IPS DF 6.9 (cell line): ENCODE measurements at regions not wholly inside any gene's neighbourhood (a gene's known extent, or its start where the extent isn't known, plus 50 kb on each side); places are given as distances from the start of the nearest gene placed in this dataset.

Source experiments
- DNase-seq: peaks from one replicate; pipeline ENCODE4 v3.0.0-alpha.2; 2013; ENCODE audit warnings: low read depth, low spot score
- H3K27ac ChIP-seq: one replicate; pipeline ENCODE4 v1.5.1; 2013; ENCODE audit warnings: low read length, control low read depth
- H3K27me3 ChIP-seq: 2 replicates; pipeline ENCODE4 v1.6.1; 2013; ENCODE audit warnings: mild to moderate bottlenecking, low read length; ENCODE audit not compliant: control insufficient read depth, insufficient read depth
- H3K36me3 ChIP-seq: 2 replicates; pipeline ENCODE4 v1.6.1; 2013; ENCODE audit warnings: low read length; ENCODE audit not compliant: control insufficient read depth, insufficient read depth
- H3K4me1 ChIP-seq: 2 replicates; pipeline ENCODE4 v1.6.1; 2013; ENCODE audit warnings: low read length; ENCODE audit not compliant: control insufficient read depth, insufficient read depth
- H3K4me3 ChIP-seq: 2 replicates; pipeline ENCODE4 v1.5.1; 2013; ENCODE audit warnings: mild to moderate bottlenecking, low read length
- H3K9me3 ChIP-seq: 2 replicates; pipeline ENCODE4 v1.6.1; 2013; ENCODE audit warnings: low read length, inconsistent platforms; ENCODE audit not compliant: control insufficient read depth, insufficient read depth
- WGBS: extraction: QIAGEN DNeasy Blood & Tissue Kit; methylation state at CpG from one replicate; pipeline ENCODE4 v1.1.7; 2013; ENCODE audit warnings: mixed read lengths, missing lambda C conversion rate; ENCODE audit not compliant: insufficient read length, insufficient coverage; 5-methylcytosine and 5-hydroxymethylcytosine counted together

DNA sequence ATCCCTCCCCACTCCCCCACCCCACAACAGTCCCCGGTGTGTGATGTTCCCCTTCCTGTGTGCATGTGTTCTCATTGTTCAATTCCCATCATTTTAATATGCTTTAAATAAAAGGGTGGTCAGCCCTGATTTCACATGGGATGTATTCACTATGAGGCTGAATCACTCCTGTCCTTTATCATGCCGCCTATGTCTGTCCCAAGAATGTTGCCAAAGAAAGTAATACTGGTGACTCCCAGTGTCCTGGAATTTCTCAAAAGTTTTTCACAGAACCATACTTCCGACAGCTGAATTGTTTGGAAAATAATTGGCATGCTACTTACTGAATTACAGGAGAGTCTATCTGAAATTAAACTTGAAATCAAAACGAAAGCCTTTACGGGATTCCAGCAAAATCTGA, 217.7 kb downstream of the HAO1 start:
- Histone ChIP-seq H3K9me3 (no peaks in the 10 kb centered on the region), H3K4me3 (no peak overlapping the region), H3K27ac (no peak overlapping the region), H3K36me3 (no peaks in the 10 kb centered on the region), H3K4me1 (no peaks in the 10 kb centered on the region), H3K27me3 (no peaks in the 10 kb centered on the region)
- DNase-seq, result no peak
- WGBS, result no CpG with 5 or more reads among the region's 5 CpGs

- H3K27ac ChIP-seq, result no peak overlapping the region
- no CpG with 5 or more reads among the region's 1 CpG for WGBS
- H3K27me3 ChIP-seq, result no peaks in the 10 kb centered on the region
- no peaks in the 10 kb centered on the region for H3K9me3 ChIP-seq
- H3K4me1 ChIP-seq, result no peaks in the 10 kb centered on the region
- DNase-seq, result no peak
- H3K36me3 ChIP-seq, result no peaks in the 10 kb centered on the region
- no peak overlapping the region for H3K4me3 ChIP-seq
Observed at GRCh38 chr20:7723284-7723683, 217.0 kb downstream of the HAO1 start.

GRCh38 chr20:7728338-7728737, 211.9 kb downstream of the HAO1 start:
- no peaks in the 10 kb centered on the region for H3K9me3 ChIP-seq
- no peaks in the 10 kb centered on the region for H3K4me1 ChIP-seq
- no peak for DNase-seq
- H3K4me3 ChIP-seq, result no peak overlapping the region
- no peaks in the 10 kb centered on the region for H3K36me3 ChIP-seq
- H3K27me3 ChIP-seq, result no peaks in the 10 kb centered on the region
- no peak overlapping the region for H3K27ac ChIP-seq

DNA sequence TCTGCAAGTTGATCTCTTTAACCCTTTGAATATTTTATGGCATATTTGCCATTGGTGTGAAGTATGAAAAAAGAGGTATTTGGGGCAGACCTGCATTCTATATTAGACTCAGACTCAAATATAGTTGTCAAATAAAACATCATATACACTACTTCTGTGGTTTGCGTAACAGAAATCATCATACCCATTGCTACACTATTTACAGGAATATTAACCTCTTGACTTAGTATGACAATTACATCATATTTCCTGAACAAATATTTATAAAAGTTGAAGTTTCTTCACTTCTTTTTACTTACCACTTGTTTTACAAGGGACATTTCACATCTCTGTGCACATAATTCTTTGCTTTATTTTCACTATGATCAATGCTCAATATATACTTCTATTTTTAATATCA, 206.0 kb downstream of the HAO1 start:
- no peaks in the 10 kb centered on the region for H3K9me3 ChIP-seq
- DNase-seq, result no peak
- no peaks in the 10 kb centered on the region for H3K27me3 ChIP-seq
- no CpG with 5 or more reads among the region's 1 CpG for WGBS
- no peak overlapping the region for H3K27ac ChIP-seq
- no peak overlapping the region for H3K4me3 ChIP-seq
- H3K4me1 ChIP-seq, result no peaks in the 10 kb centered on the region
- H3K36me3 ChIP-seq, result no peaks in the 10 kb centered on the region

- no peaks in the 10 kb centered on the region for H3K4me1 ChIP-seq
- no peak for DNase-seq
- WGBS, result no CpG with 5 or more reads among the region's 1 CpG
- no peaks in the 10 kb centered on the region for H3K9me3 ChIP-seq
- H3K36me3 ChIP-seq, result no peaks in the 10 kb centered on the region
- H3K4me3 ChIP-seq, result no peak overlapping the region
- H3K27me3 ChIP-seq, result no peaks in the 10 kb centered on the region
- H3K27ac ChIP-seq, result no peak overlapping the region
Observed at GRCh38 chr20:7736336-7736735, 203.9 kb downstream of the HAO1 start.

DNA sequence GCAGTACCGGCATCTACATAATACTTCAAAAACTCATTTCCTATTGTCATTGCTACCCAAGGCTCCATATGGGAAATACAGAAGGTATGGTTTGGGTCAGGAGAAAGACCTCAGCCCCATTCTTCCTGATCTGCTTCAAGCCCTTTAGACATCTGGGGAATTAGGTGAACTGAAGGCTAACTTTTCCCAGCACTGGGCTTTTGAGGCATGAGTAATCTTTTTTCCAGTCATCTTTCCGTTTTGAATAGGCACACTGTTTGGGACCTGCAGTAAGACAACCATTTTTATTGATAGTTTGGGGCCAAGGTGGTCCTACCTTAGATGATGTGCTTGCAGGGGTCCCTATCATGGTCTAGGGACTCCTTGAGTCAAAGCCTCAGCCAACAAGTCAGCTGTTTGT, 198.4 kb downstream of the HAO1 start:
- Histone ChIP-seq H3K4me1 (no peaks in the 10 kb centered on the region), H3K9me3 (no peaks in the 10 kb centered on the region), H3K36me3 (no peaks in the 10 kb centered on the region), H3K27me3 (no peaks in the 10 kb centered on the region), H3K27ac (no peak overlapping the region), H3K4me3 (no peak overlapping the region)
- WGBS, result no CpG with 5 or more reads among the region's 2 CpGs
- DNase-seq, result no peak

- no peaks in the 10 kb centered on the region for H3K4me1 ChIP-seq
- H3K4me3 ChIP-seq, result no peak overlapping the region
- no peaks in the 10 kb centered on the region for H3K9me3 ChIP-seq
- no peak overlapping the region for H3K27ac ChIP-seq
- H3K36me3 ChIP-seq, result no peaks in the 10 kb centered on the region
- DNase-seq, result no peak
- no CpG with 5 or more reads among the region's 2 CpGs for WGBS
- H3K27me3 ChIP-seq, result no peaks in the 10 kb centered on the region
Observed at GRCh38 chr20:7742479-7742878, 197.8 kb downstream of the HAO1 start.

- Histone ChIP-seq H3K27me3 (no peaks in the 10 kb centered on the region), H3K4me1 (no peaks in the 10 kb centered on the region), H3K36me3 (no peaks in the 10 kb centered on the region), H3K27ac (no peak overlapping the region), H3K9me3 (no peaks in the 10 kb centered on the region), H3K4me3 (no peak overlapping the region)
- DNase-seq, result no peak
- no CpG with 5 or more reads among the region's 1 CpG for WGBS
Observed at GRCh38 chr20:7744411-7744810, 195.8 kb downstream of the HAO1 start.

DNA sequence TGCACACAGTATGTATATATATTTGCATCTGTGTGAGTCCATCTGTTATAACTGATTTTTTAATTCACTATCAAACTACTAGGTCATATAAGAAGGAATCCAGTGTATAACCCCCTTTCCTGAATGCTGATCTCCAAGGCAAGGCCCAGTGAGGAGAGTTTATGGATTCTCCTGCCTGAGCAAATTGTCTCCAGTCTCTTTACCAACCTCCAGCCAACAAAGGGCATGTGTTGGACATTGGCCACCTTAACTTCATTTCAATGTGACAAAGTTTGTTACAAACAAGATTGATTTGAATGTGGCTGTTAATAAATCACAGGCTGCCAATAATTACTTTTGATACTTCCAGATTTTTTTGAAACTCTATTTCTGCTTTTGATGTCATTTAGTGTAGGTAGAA, 191.6 kb downstream of the HAO1 start:
- no peaks in the 10 kb centered on the region for H3K4me1 ChIP-seq
- no peaks in the 10 kb centered on the region for H3K9me3 ChIP-seq
- no peak for DNase-seq
- no peaks in the 10 kb centered on the region for H3K27me3 ChIP-seq
- no peaks in the 10 kb centered on the region for H3K36me3 ChIP-seq
- no peak overlapping the region for H3K27ac ChIP-seq
- H3K4me3 ChIP-seq, result no peak overlapping the region

GRCh38 chr20:7754102-7754501, 186.2 kb downstream of the HAO1 start:
- H3K27ac ChIP-seq, result no peak overlapping the region
- H3K4me1 ChIP-seq, result no peaks in the 10 kb centered on the region
- H3K27me3 ChIP-seq, result no peaks in the 10 kb centered on the region
- DNase-seq, result no peak
- H3K9me3 ChIP-seq, result no peaks in the 10 kb centered on the region
- WGBS, result no CpG with 5 or more reads among the region's 1 CpG
- H3K4me3 ChIP-seq, result no peak overlapping the region
- H3K36me3 ChIP-seq, result no peaks in the 10 kb centered on the region

- Histone ChIP-seq H3K27ac (no peak overlapping the region), H3K27me3 (no peaks in the 10 kb centered on the region), H3K36me3 (no peaks in the 10 kb centered on the region), H3K9me3 (no peaks in the 10 kb centered on the region), H3K4me1 (no peaks in the 10 kb centered on the region), H3K4me3 (no peak overlapping the region)
- no CpG with 5 or more reads among the region's 3 CpGs for WGBS
- DNase-seq, result no peak
Observed at GRCh38 chr20:7758406-7758805, 181.9 kb downstream of the HAO1 start.
